ENCODE measurements at regions not wholly inside any gene's neighbourhood (a gene's known extent, or its start where the extent isn't known, plus 50 kb on each side); places are given as distances from the start of the nearest gene placed in this dataset.

GRCh38 chr6:156107624-156108101 is 652.0 kb upstream of the NOX3 start:
- ATAC-seq (no peak), DNase-seq (ENCODE audit: low spot score) (no peak)

GRCh38 chr6:156102129-156102528 is 646.5 kb upstream of the NOX3 start:
- ATAC-seq, result no peak
- DNase-seq (ENCODE audit: low spot score), result no peak

GRCh38 chr6:156098839-156099238 is 643.2 kb upstream of the NOX3 start:
- DNase-seq (ENCODE audit: low spot score) (no peak), ATAC-seq (no peak)

GRCh38 chr6:156087487-156087886 is 631.8 kb upstream of the NOX3 start:
- ATAC-seq, result no peak
- DNase-seq (ENCODE audit: low spot score), result no peak

- DNase-seq (ENCODE audit: low spot score), result no peak
- ATAC-seq, result no peak
Measured at GRCh38 chr6:156082012-156082411, 626.4 kb upstream of the NOX3 start.

- no peak for DNase-seq (ENCODE audit: low spot score)
- ATAC-seq, result no peak
Measured at GRCh38 chr6:156080371-156080770, 624.7 kb upstream of the NOX3 start.

GRCh38 chr6:156068881-156069280 is 613.2 kb upstream of the NOX3 start:
- no peak for ATAC-seq
- no peak for DNase-seq (ENCODE audit: low spot score)

GRCh38 chr6:156065849-156066248 is 610.2 kb upstream of the NOX3 start:
- no peak for DNase-seq (ENCODE audit: low spot score)
- no peak for ATAC-seq

GRCh38 chr6:156062091-156062563 is 606.5 kb upstream of the NOX3 start:
- DNase-seq (ENCODE audit: low spot score) (no peak), ATAC-seq (no peak)

- no peak for ATAC-seq
- DNase-seq (ENCODE audit: low spot score), result no peak
Measured at GRCh38 chr6:156061465-156061864, 605.8 kb upstream of the NOX3 start.

GRCh38 chr6:156060013-156060412 is 604.4 kb upstream of the NOX3 start:
- ATAC-seq (no peak), DNase-seq (ENCODE audit: low spot score) (no peak)

GRCh38 chr6:156058356-156058755 is 602.7 kb upstream of the NOX3 start:
- ATAC-seq (no peak), DNase-seq (ENCODE audit: low spot score) (no peak)

- ATAC-seq (no peak), DNase-seq (ENCODE audit: low spot score) (no peak)
Measured at GRCh38 chr6:156057869-156058268, 602.2 kb upstream of the NOX3 start.

- DNase-seq (ENCODE audit: low spot score) (no peak), ATAC-seq (no peak)
Measured at GRCh38 chr6:156056085-156056484, 600.4 kb upstream of the NOX3 start.

- DNase-seq (ENCODE audit: low spot score), result no peak
- no peak for ATAC-seq
Measured at GRCh38 chr6:156053626-156054025, 598.0 kb upstream of the NOX3 start.

- no peak for ATAC-seq
- no peak for DNase-seq (ENCODE audit: low spot score)
Measured at GRCh38 chr6:156046841-156047449, 591.3 kb upstream of the NOX3 start.

- DNase-seq (ENCODE audit: low spot score) (no peak), ATAC-seq (no peak)
Measured at GRCh38 chr6:156046268-156046665, 590.6 kb upstream of the NOX3 start.

GRCh38 chr6:156045401-156046267 is 590.0 kb upstream of the NOX3 start:
- ATAC-seq, result no peak

GRCh38 chr6:156033598-156033997 is 578.0 kb upstream of the NOX3 start:
- no peak for DNase-seq (ENCODE audit: low spot score)
- no peak for ATAC-seq

More at GRCh38 chr6:156045401-156046267, 590.0 kb upstream of the NOX3 start:
- no peak for DNase-seq (ENCODE audit: low spot score)

GRCh38 chr6:156031516-156031915 is 575.9 kb upstream of the NOX3 start:
- DNase-seq (ENCODE audit: low spot score) (no peak), ATAC-seq (no peak)

- DNase-seq (ENCODE audit: low spot score) (no peak), ATAC-seq (no peak)
Measured at GRCh38 chr6:156030053-156030452, 574.4 kb upstream of the NOX3 start.

GRCh38 chr6:156029286-156029985 is 573.8 kb upstream of the NOX3 start:
- no peak for ATAC-seq

More at GRCh38 chr6:156029286-156029985, 573.8 kb upstream of the NOX3 start:
- DNase-seq (ENCODE audit: low spot score), result no peak
